ENCODE measurements at regions not wholly inside any gene's neighbourhood (a gene's known extent, or its start where the extent isn't known, plus 50 kb on each side); places are given as distances from the start of the nearest gene placed in this dataset.

GRCh38 chr20:19821606-19822005 is 63.5 kb downstream of the RIN2 start:
- H4K8ac ChIP-seq (ENCODE audit: low read length) = peak overlapping the region; percentile 3

GRCh38 chr20:19823216-19823615 is 65.2 kb downstream of the RIN2 start:
- no peak overlapping the region for H2BK15ac ChIP-seq (ENCODE audit: low read depth, poor library complexity, severe bottlenecking)
- H4K91ac ChIP-seq (ENCODE audit: low read length) = no peak overlapping the region
- H2BK120ac ChIP-seq (ENCODE audit: low read depth, low read length) = no peak overlapping the region
- DNase-seq = no peak
- H3K4me2 ChIP-seq (ENCODE audit: low read length, poor library complexity, severe bottlenecking) = no peak overlapping the region
- H3K4ac ChIP-seq (ENCODE audit: low read depth in 1 of 2, low read length in 2 of 2) = no peak overlapping the region
- no peak overlapping the region for H3K18ac ChIP-seq (ENCODE audit: low read depth in 1 of 2, low read length in 2 of 2)
- peaks cover 8% of the 10 kb centered on the region for H3K79me1 ChIP-seq (replicated peaks; ENCODE audit: low read length, poor library complexity, severe bottlenecking)
- H2BK5ac ChIP-seq (ENCODE audit: low read depth, low read length, poor library complexity, severe bottlenecking) = no peak overlapping the region
- no peak overlapping the region for H2AK5ac ChIP-seq (ENCODE audit: low read length, severe bottlenecking)
- no peak overlapping the region for H3K27ac ChIP-seq (ENCODE audit: low read length, poor library complexity, severe bottlenecking)
- no peak overlapping the region for H3K9ac ChIP-seq (ENCODE audit: low read length)
- no peaks in the 10 kb centered on the region for H3K27me3 ChIP-seq (ENCODE audit: control insufficient read depth in 1 of 2, insufficient read depth in 1 of 2, low read length in 2 of 2)
- no peak overlapping the region for H2AFZ ChIP-seq (ENCODE audit: low read depth, low read length)
- peaks cover 5 to 11% of the 10 kb centered on the region in 2 experiments for H3K36me3 ChIP-seq (ENCODE audit: control insufficient read depth in 1 of 2, insufficient read depth in 2 of 2, low read depth in 1 of 2, low read length in 2 of 2)
- no peak overlapping the region for H4K8ac ChIP-seq (ENCODE audit: low read length)
- no peak overlapping the region for H2BK12ac ChIP-seq (ENCODE audit: low read length in 2 of 2)
- H3K14ac ChIP-seq (ENCODE audit: low read length in 2 of 2) = no peak overlapping the region
- H3K23ac ChIP-seq (ENCODE audit: low read length in 2 of 2) = no peak overlapping the region
- H3K4me1 ChIP-seq (ENCODE audit: control insufficient read depth, insufficient read depth, low read depth, low read length) = peaks cover 12% of the 10 kb centered on the region
- H3K9me3 ChIP-seq (ENCODE audit: control insufficient read depth, low read length) = peaks cover 6% of the 10 kb centered on the region
- WGBS = 87% methylated on average over 5 of the region's 5 CpGs
- no peak overlapping the region for H3K4me3 ChIP-seq (ENCODE audit: insufficient read depth in 1 of 2, low read depth in 1 of 2, low read length in 2 of 2)

More at GRCh38 chr20:19821606-19822005, 63.5 kb downstream of the RIN2 start:
- no peak overlapping the region for H2BK5ac ChIP-seq (ENCODE audit: low read depth, low read length, poor library complexity, severe bottlenecking)
- DNase-seq = no peak
- H2AK5ac ChIP-seq (ENCODE audit: low read length, severe bottlenecking) = peak overlapping the region; percentile 37
- peaks cover 5 to 11% of the 10 kb centered on the region in 2 experiments for H3K36me3 ChIP-seq (ENCODE audit: control insufficient read depth in 1 of 2, insufficient read depth in 2 of 2, low read depth in 1 of 2, low read length in 2 of 2)
- H3K4me1 ChIP-seq (ENCODE audit: control insufficient read depth, insufficient read depth, low read depth, low read length) = peaks cover 10% of the 10 kb centered on the region
- H3K14ac ChIP-seq (ENCODE audit: low read length in 2 of 2) = peak overlapping the region in 1 of 2 experiments; percentile 35
- no peak overlapping the region for H2BK120ac ChIP-seq (ENCODE audit: low read depth, low read length)
- no peaks in the 10 kb centered on the region for H3K27me3 ChIP-seq (ENCODE audit: control insufficient read depth in 1 of 2, insufficient read depth in 1 of 2, low read length in 2 of 2)
- H3K23ac ChIP-seq (ENCODE audit: low read length in 2 of 2) = no peak overlapping the region
- peaks cover 6% of the 10 kb centered on the region for H3K9me3 ChIP-seq (ENCODE audit: control insufficient read depth, low read length)
- peaks cover 8% of the 10 kb centered on the region for H3K79me1 ChIP-seq (replicated peaks; ENCODE audit: low read length, poor library complexity, severe bottlenecking)
- H3K18ac ChIP-seq (ENCODE audit: low read depth in 1 of 2, low read length in 2 of 2) = peak overlapping the region; percentile 18 to 48
- peak overlapping the region; percentile 15 to 64 for H2BK12ac ChIP-seq (ENCODE audit: low read length in 2 of 2)
- H2BK15ac ChIP-seq (ENCODE audit: low read depth, poor library complexity, severe bottlenecking) = no peak overlapping the region
- no peak overlapping the region for H2AFZ ChIP-seq (ENCODE audit: low read depth, low read length)
- no peak overlapping the region for H3K4me3 ChIP-seq (ENCODE audit: insufficient read depth in 1 of 2, low read depth in 1 of 2, low read length in 2 of 2)
- H3K27ac ChIP-seq (ENCODE audit: low read length, poor library complexity, severe bottlenecking) = no peak overlapping the region
- no peak overlapping the region for H3K4me2 ChIP-seq (ENCODE audit: low read length, poor library complexity, severe bottlenecking)
- 100% methylated on average over 2 of the region's 3 CpGs for WGBS
- peak overlapping the region in 1 of 2 experiments; percentile 38 for H3K4ac ChIP-seq (ENCODE audit: low read depth in 1 of 2, low read length in 2 of 2)
- no peak overlapping the region for H4K91ac ChIP-seq (ENCODE audit: low read length)
- no peak overlapping the region for H3K9ac ChIP-seq (ENCODE audit: low read length)

GRCh38 chr20:19823971-19824370 is 65.9 kb downstream of the RIN2 start:
- 93% methylated on average over 6 of the region's 10 CpGs for WGBS
- Histone ChIP-seq H3K9me3 (ENCODE audit: control insufficient read depth, low read length) (peaks cover 5% of the 10 kb centered on the region), H3K23ac (ENCODE audit: low read length in 2 of 2) (no peak overlapping the region), H3K79me1 (replicated peaks; ENCODE audit: low read length, poor library complexity, severe bottlenecking) (peaks cover 6% of the 10 kb centered on the region), H3K4ac (ENCODE audit: low read depth in 1 of 2, low read length in 2 of 2) (no peak overlapping the region), H3K4me1 (ENCODE audit: control insufficient read depth, insufficient read depth, low read depth, low read length) (peaks cover 14% of the 10 kb centered on the region), H3K9ac (ENCODE audit: low read length) (no peak overlapping the region), H2AFZ (ENCODE audit: low read depth, low read length) (no peak overlapping the region), H2BK12ac (ENCODE audit: low read length in 2 of 2) (no peak overlapping the region), H2BK15ac (ENCODE audit: low read depth, poor library complexity, severe bottlenecking) (no peak overlapping the region), H2BK5ac (ENCODE audit: low read depth, low read length, poor library complexity, severe bottlenecking) (no peak overlapping the region), H2AK5ac (ENCODE audit: low read length, severe bottlenecking) (no peak overlapping the region), H2BK120ac (ENCODE audit: low read depth, low read length) (no peak overlapping the region), H3K27ac (ENCODE audit: low read length, poor library complexity, severe bottlenecking) (no peak overlapping the region), H3K27me3 (ENCODE audit: control insufficient read depth in 1 of 2, insufficient read depth in 1 of 2, low read length in 2 of 2) (no peaks in the 10 kb centered on the region), H3K18ac (ENCODE audit: low read depth in 1 of 2, low read length in 2 of 2) (peak overlapping the region; percentile 16 to 44), H4K91ac (ENCODE audit: low read length) (no peak overlapping the region), H4K8ac (ENCODE audit: low read length) (no peak overlapping the region), H3K14ac (ENCODE audit: low read length in 2 of 2) (no peak overlapping the region), H3K4me3 (ENCODE audit: insufficient read depth in 1 of 2, low read depth in 1 of 2, low read length in 2 of 2) (no peak overlapping the region), H3K36me3 (ENCODE audit: control insufficient read depth in 1 of 2, insufficient read depth in 2 of 2, low read depth in 1 of 2, low read length in 2 of 2) (peaks cover 5 to 10% of the 10 kb centered on the region in 2 experiments), H3K4me2 (ENCODE audit: low read length, poor library complexity, severe bottlenecking) (no peak overlapping the region)
- no peak for DNase-seq

DNA sequence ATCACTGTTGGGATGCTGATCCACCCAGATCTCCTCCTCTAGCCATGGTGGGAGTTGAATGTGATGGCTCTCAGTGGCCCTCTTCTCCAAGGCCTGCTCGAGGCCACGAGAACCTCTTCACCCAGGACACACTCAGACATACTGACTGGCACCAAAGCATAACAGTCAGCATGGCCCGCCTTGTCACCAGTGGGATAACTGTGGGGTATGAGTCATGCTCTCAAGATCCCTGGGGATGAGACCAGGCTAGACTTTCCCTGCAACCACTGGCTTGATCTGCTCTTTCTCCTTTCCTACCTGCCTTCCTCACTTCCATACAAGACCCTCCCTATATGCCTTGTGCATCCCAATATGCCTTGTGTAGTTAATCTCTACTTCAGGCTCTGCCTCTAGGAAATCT is 66.8 kb downstream of the RIN2 start:
- Histone ChIP-seq H2BK120ac (ENCODE audit: low read depth, low read length) (no peak overlapping the region), H3K9ac (ENCODE audit: low read length) (no peak overlapping the region), H2AK5ac (ENCODE audit: low read length, severe bottlenecking) (peak overlapping the region; percentile 17), H3K23ac (ENCODE audit: low read length in 2 of 2) (no peak overlapping the region), H2AFZ (ENCODE audit: low read depth, low read length) (no peak overlapping the region), H2BK12ac (ENCODE audit: low read length in 2 of 2) (peak overlapping the region in 1 of 2 experiments; percentile 66), H3K14ac (ENCODE audit: low read length in 2 of 2) (peak overlapping the region in 1 of 2 experiments; percentile 13), H3K27ac (ENCODE audit: low read length, poor library complexity, severe bottlenecking) (no peak overlapping the region), H3K4ac (ENCODE audit: low read depth in 1 of 2, low read length in 2 of 2) (peak overlapping the region; percentile 10 to 54), H3K4me2 (ENCODE audit: low read length, poor library complexity, severe bottlenecking) (no peak overlapping the region), H3K4me1 (ENCODE audit: control insufficient read depth, insufficient read depth, low read depth, low read length) (peaks cover 17% of the 10 kb centered on the region), H3K27me3 (ENCODE audit: control insufficient read depth in 1 of 2, insufficient read depth in 1 of 2, low read length in 2 of 2) (no peaks in the 10 kb centered on the region), H3K79me1 (replicated peaks; ENCODE audit: low read length, poor library complexity, severe bottlenecking) (peaks cover 7% of the 10 kb centered on the region), H3K36me3 (ENCODE audit: control insufficient read depth in 1 of 2, insufficient read depth in 2 of 2, low read depth in 1 of 2, low read length in 2 of 2) (peaks cover 3 to 5% of the 10 kb centered on the region in 2 experiments), H2BK15ac (ENCODE audit: low read depth, poor library complexity, severe bottlenecking) (peak overlapping the region; percentile 85), H4K8ac (ENCODE audit: low read length) (peak overlapping the region; percentile 66), H3K4me3 (ENCODE audit: insufficient read depth in 1 of 2, low read depth in 1 of 2, low read length in 2 of 2) (no peak overlapping the region), H2BK5ac (ENCODE audit: low read depth, low read length, poor library complexity, severe bottlenecking) (no peak overlapping the region), H4K91ac (ENCODE audit: low read length) (peak overlapping the region; percentile 58), H3K9me3 (ENCODE audit: control insufficient read depth, low read length) (no peaks in the 10 kb centered on the region), H3K18ac (ENCODE audit: low read depth in 1 of 2, low read length in 2 of 2) (peak overlapping the region; percentile 52 to 70)
- 100% methylated on average over 1 of the region's 3 CpGs for WGBS
- DNase-seq = peak; percentile 67
